ENCODE measurements at regions not wholly inside any gene's neighbourhood (a gene's known extent, or its start where the extent isn't known, plus 50 kb on each side); places are given as distances from the start of the nearest gene placed in this dataset.

GRCh38 chr1:9429342-9429711, 109.9 kb upstream of the SLC25A33 start:
- TF ChIP-seq PKNOX1 (IDR thresholded peaks at IDR 0.05) (no peak), EP300 (IDR thresholded peaks at IDR 0.05; ENCODE audit: borderline replicate concordance in 1 of 2, control insufficient read depth in 1 of 2, low read depth in 2 of 2, low read length in 2 of 2) (no peak), FOXM1 (IDR thresholded peaks at IDR 0.05; ENCODE audit: low read depth, low read length) (no peak), POLR2A (IDR thresholded peaks at IDR 0.05; ENCODE audit: low read depth, low read length) (no peak), POLR2AphosphoS5 (IDR thresholded peaks at IDR 0.05; ENCODE audit: low read length) (no peak), JUND (IDR thresholded peaks at IDR 0.05; ENCODE audit: low read depth, low read length) (no peak)
